Esophagus squamous epithelium (tissue), 5 donors: ENCODE measurements at regions not wholly inside any gene's neighbourhood (a gene's known extent, or its start where the extent isn't known, plus 50 kb on each side); places are given as distances from the start of the nearest gene placed in this dataset.

Experiments
- DNase-seq: peaks from one replicate; lab custom pipeline; 2025; lab: John Stamatoyannopoulos, UW
- H3K27ac ChIP-seq, 4 donors: fragments of 200-600 bp; sonication (generic); one replicate each; pipeline ENCODE4 v1.5.1; 2016 to 2019; ENCODE audit warnings: mild to moderate bottlenecking in 1 of 4
- H3K27me3 ChIP-seq, 4 donors: fragments of 200-600 bp; sonication (generic); 1 replicate in 3 of 4; 2 replicates in 1 of 4; pipeline versions ENCODE4 v1.5.1 to v1.6.0; 2017 to 2021; ENCODE audit warnings: antibody characterized with exemption in 1 of 4
- H3K36me3 ChIP-seq, 3 donors: fragments of 200-600 bp; sonication (generic); one replicate each; pipeline ENCODE4 v1.5.1; 2016 to 2019
- H3K4me1 ChIP-seq, 3 donors: fragments of 200-600 bp; sonication (generic); one replicate each; pipeline ENCODE4 v1.5.1; 2017 to 2019
- H3K4me3 ChIP-seq, 4 donors: fragments of 200-600 bp; sonication (generic); 1 replicate in 3 of 4; 2 replicates in 1 of 4; pipeline ENCODE4 v1.5.1; 2016 to 2019; ENCODE audit warnings: mild to moderate bottlenecking in 2 of 4, moderate library complexity in 1 of 4
- H3K9me3 ChIP-seq, 3 donors: fragments of 200-600 bp; sonication (generic); one replicate each; pipeline ENCODE4 v1.5.1; 2016 to 2019
- CTCF ChIP-seq, 6 experiments: fragments of 450-650 bp in 4 of 6; fragments of 200-600 bp in 2 of 6; sonication (generic) in 2 of 6; IDR thresholded peaks; one replicate each; pipeline ENCODE4 v1.5.1; 2016 to 2019; ENCODE audit warnings: antibody characterized with exemption in 6 of 6, mild to moderate bottlenecking in 4 of 6, moderate library complexity in 4 of 6
- POLR2A ChIP-seq, 4 donors: fragments of 450-650 bp; IDR thresholded peaks; one replicate each; pipeline ENCODE4 v1.6.1; 2017; ENCODE audit warnings: antibody characterized with exemption in 4 of 4, mild to moderate bottlenecking in 4 of 4, moderate library complexity in 3 of 4
- WGBS, 2 donors: methylation state at CpG; one replicate each; pipeline ENCODE4 v1.1.5; 2018; 5-methylcytosine and 5-hydroxymethylcytosine counted together
- intact Hi-C: fragments of 100-400 bp; cut with DNase I; formaldehyde crosslinking; loops from one replicate; pipeline ENCODE4 v1.15.0; 2022
- donor health status: DM: yes; HTN: yes; CAD: no.

- no peak overlapping the region for H3K4me3 ChIP-seq
Observed at GRCh38 chr2:139196754-139197153, 416.6 kb upstream of the NXPH2 start.

GRCh38 chr2:139194546-139194945 is 414.4 kb upstream of the NXPH2 start:
- Histone ChIP-seq H3K36me3 (no peaks in the 10 kb centered on the region), H3K27ac (no peak overlapping the region), H3K4me1 (no peaks in the 10 kb centered on the region), H3K9me3 (no peaks in the 10 kb centered on the region), H3K4me3 (no peak overlapping the region), H3K27me3 (no peaks in the 10 kb centered on the region)
- 63 to 74% methylated on average over 7 of the region's 7 CpGs for WGBS, 2 donors
- TF ChIP-seq POLR2A (IDR thresholded peaks at IDR 0.05) (no peak), CTCF (IDR thresholded peaks at IDR 0.05) (no peak)
- DNase-seq, result no peak
- intact Hi-C loops, result no loop called here

More at GRCh38 chr2:139196754-139197153, 416.6 kb upstream of the NXPH2 start:
- intact Hi-C loops, result no loop called here
- no peak overlapping the region for H3K27ac ChIP-seq
- DNase-seq, result no peak
- H3K27me3 ChIP-seq, result no peaks in the 10 kb centered on the region
- no peaks in the 10 kb centered on the region for H3K4me1 ChIP-seq
- H3K9me3 ChIP-seq, result no peaks in the 10 kb centered on the region
- WGBS, 2 donors, result 62 to 77% methylated on average over 4 of the region's 4 CpGs
- TF ChIP-seq CTCF (IDR thresholded peaks at IDR 0.05) (no peak), POLR2A (IDR thresholded peaks at IDR 0.05) (no peak)
- no peaks in the 10 kb centered on the region for H3K36me3 ChIP-seq

- Histone ChIP-seq H3K36me3 (no peaks in the 10 kb centered on the region), H3K4me3 (no peak overlapping the region), H3K4me1 (no peaks in the 10 kb centered on the region), H3K27ac (no peak overlapping the region), H3K27me3 (no peaks in the 10 kb centered on the region), H3K9me3 (no peaks in the 10 kb centered on the region)
- intact Hi-C loops, result no loop called here
- DNase-seq, result no peak
- 56 to 72% methylated on average over 3 of the region's 3 CpGs for WGBS, 2 donors
- TF ChIP-seq POLR2A (IDR thresholded peaks at IDR 0.05) (no peak), CTCF (IDR thresholded peaks at IDR 0.05) (no peak)
Observed at GRCh38 chr2:139177041-139177440, 396.9 kb upstream of the NXPH2 start.

- no peaks in the 10 kb centered on the region for H3K27me3 ChIP-seq
- WGBS, 2 donors, result 47 to 56% methylated on average over 3 of the region's 3 CpGs
- DNase-seq, result no peak
- H3K4me1 ChIP-seq, result no peaks in the 10 kb centered on the region
- no peaks in the 10 kb centered on the region for H3K9me3 ChIP-seq
- TF ChIP-seq POLR2A (IDR thresholded peaks at IDR 0.05) (no peak), CTCF (IDR thresholded peaks at IDR 0.05) (no peak)
- H3K36me3 ChIP-seq, result no peaks in the 10 kb centered on the region
- no peak overlapping the region for H3K27ac ChIP-seq
- intact Hi-C loops, result no loop called here
- H3K4me3 ChIP-seq, result no peak overlapping the region
Observed at GRCh38 chr2:139175510-139175909, 395.3 kb upstream of the NXPH2 start.

GRCh38 chr2:139170406-139170805 is 390.2 kb upstream of the NXPH2 start:
- no peak overlapping the region for H3K27ac ChIP-seq
- intact Hi-C loops, result no loop called here
- no peaks in the 10 kb centered on the region for H3K4me1 ChIP-seq

More at GRCh38 chr2:139170406-139170805, 390.2 kb upstream of the NXPH2 start:
- no peak for DNase-seq
- 54 to 57% methylated on average over 2 of the region's 2 CpGs for WGBS, 2 donors
- Histone ChIP-seq H3K36me3 (no peaks in the 10 kb centered on the region), H3K4me3 (no peak overlapping the region), H3K27me3 (no peaks in the 10 kb centered on the region), H3K9me3 (no peaks in the 10 kb centered on the region)
- TF ChIP-seq POLR2A (IDR thresholded peaks at IDR 0.05) (no peak), CTCF (IDR thresholded peaks at IDR 0.05) (no peak)
